ENCODE measurements at regions not wholly inside any gene's neighbourhood (a gene's known extent, or its start where the extent isn't known, plus 50 kb on each side); places are given as distances from the start of the nearest gene placed in this dataset.
"Not testable (repeated sequence)": the region's sequence is repeated elsewhere in the genome, so short reads cannot be mapped to it uniquely, and the experiment has no call there.

DNA sequence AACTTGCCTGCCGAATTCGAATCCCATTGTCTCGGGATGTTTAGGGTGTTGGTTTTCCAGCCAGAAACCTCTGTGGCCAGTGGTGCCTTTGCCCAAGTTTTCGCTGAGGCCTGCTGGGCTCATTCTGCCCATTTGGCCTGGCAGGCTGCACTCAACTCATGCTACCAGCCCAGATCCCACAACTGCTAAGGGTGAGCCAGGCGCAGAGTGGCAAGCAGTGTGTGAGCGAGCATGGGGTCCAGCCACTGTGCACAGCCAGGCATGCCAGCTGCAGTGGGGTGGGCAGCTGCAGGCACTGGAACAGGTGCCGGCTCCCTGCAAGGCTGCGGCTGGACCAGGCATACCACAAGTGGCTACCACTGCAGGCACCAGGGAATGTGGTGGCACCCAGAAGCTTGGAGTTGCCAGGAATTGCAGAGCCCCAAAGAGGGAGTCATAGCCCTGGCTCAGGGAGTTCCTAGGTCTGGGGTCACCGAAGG lies 151.4 kb upstream of the P2RY1 start:
- no peak overlapping the region for H3K4me3 ChIP-seq (replicated peaks; ENCODE audit: low read depth, low read length)
- TF ChIP-seq, protein P1, sequence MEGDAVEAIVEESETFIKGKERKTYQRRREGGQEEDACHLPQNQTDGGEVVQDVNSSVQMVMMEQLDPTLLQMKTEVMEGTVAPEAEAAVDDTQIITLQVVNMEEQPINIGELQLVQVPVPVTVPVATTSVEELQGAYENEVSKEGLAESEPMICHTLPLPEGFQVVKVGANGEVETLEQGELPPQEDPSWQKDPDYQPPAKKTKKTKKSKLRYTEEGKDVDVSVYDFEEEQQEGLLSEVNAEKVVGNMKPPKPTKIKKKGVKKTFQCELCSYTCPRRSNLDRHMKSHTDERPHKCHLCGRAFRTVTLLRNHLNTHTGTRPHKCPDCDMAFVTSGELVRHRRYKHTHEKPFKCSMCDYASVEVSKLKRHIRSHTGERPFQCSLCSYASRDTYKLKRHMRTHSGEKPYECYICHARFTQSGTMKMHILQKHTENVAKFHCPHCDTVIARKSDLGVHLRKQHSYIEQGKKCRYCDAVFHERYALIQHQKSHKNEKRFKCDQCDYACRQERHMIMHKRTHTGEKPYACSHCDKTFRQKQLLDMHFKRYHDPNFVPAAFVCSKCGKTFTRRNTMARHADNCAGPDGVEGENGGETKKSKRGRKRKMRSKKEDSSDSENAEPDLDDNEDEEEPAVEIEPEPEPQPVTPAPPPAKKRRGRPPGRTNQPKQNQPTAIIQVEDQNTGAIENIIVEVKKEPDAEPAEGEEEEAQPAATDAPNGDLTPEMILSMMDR (IDR thresholded peaks at IDR 0.05; ENCODE audit: low read length, missing control alignments), result no peak

DNA sequence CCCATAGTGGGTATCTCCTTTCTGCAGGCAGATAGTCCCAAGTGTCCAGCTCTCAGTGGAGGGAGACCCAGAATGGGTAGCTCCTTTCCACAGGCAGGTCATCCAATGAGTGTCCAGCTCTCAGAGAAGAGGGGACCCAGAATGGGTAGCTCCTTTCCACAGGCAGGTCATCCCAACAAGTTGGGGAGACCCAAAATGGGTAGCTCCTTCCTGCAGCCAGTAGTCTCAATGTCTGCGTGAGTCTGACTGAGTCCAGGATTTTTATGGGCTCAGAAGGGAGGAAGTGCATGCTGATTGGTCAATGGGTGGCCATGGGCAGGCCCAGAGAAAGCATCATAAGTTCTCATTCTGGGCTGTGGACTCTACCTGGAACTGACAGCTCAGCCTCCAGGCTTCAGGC lies 150.7 kb upstream of the P2RY1 start:
- no peak overlapping the region for H3K4me3 ChIP-seq (replicated peaks; ENCODE audit: low read depth, low read length)
- DNase-seq (ENCODE audit: low read depth), result no peak
- TF ChIP-seq, protein P1 (IDR thresholded peaks at IDR 0.05; ENCODE audit: low read length, missing control alignments), result no peak

More for the DNA sequence above, 151.4 kb upstream of the P2RY1 start:
- no peak for DNase-seq (ENCODE audit: low read depth)

DNA sequence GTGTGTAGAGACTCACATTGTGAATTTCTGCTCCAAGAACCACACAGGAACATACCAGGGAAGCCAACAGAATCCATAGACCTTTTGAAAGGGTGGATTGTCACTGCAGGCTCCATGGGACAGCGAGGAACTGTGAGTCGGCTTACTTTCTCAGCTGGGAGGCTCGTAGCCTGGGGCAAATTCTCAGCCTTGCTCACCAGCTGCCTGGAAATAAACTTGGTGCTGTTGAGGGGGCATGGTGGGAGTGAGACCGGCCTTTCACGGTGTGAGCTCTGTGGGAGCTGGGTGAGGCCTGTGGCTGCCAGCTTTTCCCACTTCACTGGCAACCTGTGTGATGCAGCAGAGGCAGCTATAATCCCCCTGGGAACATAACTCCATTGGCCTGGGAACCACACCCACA lies 146.6 kb upstream of the P2RY1 start:
- TF ChIP-seq, protein P1 (IDR thresholded peaks at IDR 0.05; ENCODE audit: low read length, missing control alignments), result no peak
- DNase-seq (ENCODE audit: low read depth), result no peak
- no peak overlapping the region for H3K4me3 ChIP-seq (replicated peaks; ENCODE audit: low read depth, low read length)

DNA sequence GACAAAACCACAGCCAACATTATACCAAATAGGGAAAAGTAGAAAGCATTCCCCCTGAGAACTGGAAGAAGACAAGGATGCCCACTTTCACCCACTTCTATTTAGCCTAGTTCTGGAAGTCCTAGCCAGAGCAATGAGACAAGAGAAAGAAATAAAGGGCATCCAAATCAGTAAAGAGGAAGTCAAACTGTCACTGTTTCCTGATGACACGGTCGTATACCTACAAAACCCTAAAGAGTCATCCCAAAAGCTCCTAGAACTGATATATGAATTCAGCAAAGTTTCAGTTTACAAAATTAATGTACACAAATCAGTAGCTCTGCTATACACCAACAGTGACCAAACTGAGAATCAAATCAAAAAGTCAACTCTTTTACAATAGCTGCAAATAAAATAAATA lies 142.6 kb upstream of the P2RY1 start:
- H3K4me3 ChIP-seq (replicated peaks; ENCODE audit: low read depth, low read length); DNase-seq (ENCODE audit: low read depth): not testable (repeated sequence)

DNA sequence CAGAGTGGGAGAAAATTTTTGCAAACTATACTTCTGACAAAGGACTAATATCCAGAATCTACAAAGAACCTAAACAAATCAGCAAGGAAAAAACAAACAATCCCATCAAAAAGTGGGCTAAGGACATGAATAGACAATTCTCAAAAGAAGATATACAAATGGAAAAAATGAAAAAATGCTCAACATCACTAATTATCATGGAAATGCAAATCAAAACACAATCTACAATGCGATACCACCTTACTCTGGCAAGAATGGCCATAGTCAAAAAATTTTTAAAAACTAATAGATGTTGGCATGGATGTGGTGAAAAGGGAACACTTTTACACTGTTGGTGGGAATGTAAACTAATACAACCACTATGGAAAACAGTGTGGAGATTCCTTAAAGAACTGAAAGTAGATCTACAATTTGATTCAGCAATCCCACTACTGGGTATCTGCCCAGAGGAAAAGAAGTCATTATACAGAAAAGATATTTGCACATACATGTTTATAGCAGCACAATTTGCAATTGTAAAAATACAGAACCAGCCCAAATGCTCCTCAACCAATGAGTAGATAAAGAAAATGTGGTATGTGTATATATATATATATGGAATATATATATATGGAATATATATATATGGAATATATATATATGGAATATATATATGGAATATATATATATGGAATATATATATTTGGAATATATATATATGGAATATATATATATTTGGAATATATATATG lies 141.2 kb upstream of the P2RY1 start:
- not testable (repeated sequence) for H3K4me3 ChIP-seq (replicated peaks; ENCODE audit: low read depth, low read length); DNase-seq (ENCODE audit: low read depth)

DNA sequence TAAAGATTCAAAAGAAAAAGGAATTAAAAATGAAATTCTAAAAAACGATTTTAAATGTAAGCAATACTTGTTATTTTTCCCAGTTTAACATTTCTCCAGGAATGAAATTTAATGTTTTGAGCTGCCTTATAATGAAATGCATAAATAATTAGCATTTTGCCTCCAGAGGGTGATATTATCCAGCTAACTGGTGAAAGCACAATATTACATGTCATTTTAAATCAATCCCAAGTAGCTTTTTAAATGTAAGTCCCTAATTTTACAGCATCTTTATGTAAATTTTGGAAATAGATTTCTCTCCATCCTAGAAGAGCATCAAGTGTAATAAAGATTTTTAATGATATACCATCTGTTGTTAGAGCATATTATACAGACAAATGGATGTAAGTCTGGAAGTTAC lies 139.1 kb upstream of the P2RY1 start:
- no peak for DNase-seq (ENCODE audit: low read depth)
- H3K4me3 ChIP-seq (replicated peaks; ENCODE audit: low read depth, low read length), result no peak overlapping the region
- TF ChIP-seq, protein P1 (IDR thresholded peaks at IDR 0.05; ENCODE audit: low read length, missing control alignments), result no peak

DNA sequence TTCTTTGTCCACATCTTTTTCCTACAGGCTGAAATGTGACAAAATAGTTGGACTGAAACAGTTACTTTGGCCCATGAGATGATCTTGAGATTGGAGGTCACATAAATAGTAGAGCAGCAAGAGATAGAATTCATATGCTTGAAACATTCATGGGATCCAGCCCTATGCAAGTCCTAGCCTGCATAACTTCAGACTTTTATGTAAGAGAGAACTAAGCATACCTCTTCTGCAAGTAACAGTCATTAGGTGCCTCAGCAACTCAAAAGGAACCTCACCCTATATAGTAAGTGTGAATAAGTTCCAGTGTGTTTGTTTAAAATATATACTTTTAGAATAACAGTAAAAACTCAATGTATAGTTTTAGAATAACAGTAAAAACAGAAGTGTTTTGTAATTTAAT lies 138.0 kb upstream of the P2RY1 start:
- TF ChIP-seq, protein P1 (IDR thresholded peaks at IDR 0.05; ENCODE audit: low read length, missing control alignments), result no peak
- DNase-seq (ENCODE audit: low read depth), result no peak
- no peak overlapping the region for H3K4me3 ChIP-seq (replicated peaks; ENCODE audit: low read depth, low read length)

DNA sequence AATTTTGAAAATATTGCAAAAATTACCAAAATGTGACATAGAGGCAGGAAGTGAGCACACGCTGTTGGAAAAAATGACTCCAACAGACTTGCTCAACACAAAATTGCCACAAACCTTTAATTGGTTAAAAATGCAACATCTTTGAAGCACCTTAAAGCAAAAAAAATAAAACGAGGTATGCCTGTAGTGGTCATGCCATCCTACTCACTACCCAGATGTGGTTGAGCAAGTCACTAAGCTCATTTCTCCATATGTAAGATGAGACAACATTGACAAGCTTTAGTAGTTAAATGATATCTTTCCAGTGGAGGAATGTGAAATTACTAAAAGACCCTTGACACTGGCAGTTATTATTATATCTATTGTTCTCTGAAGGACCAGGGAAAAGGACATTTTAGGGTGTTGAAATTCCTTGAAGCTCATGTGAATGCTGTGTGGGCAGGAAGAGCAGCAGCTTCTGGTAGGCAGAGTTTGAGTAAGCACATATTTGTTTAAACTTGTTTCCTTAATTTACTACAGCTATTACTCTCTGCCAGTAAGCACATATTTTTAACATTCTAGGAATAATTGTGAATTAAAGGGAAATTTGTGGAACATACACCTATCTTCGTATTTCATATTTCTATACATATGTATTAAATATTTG lies 131.6 kb upstream of the P2RY1 start:
- peak; percentile 3 for DNase-seq (ENCODE audit: low read depth)
- H3K4me3 ChIP-seq (replicated peaks; ENCODE audit: low read depth, low read length), result no peak overlapping the region
- TF ChIP-seq, protein P1 (IDR thresholded peaks at IDR 0.05; ENCODE audit: low read length, missing control alignments), result no peak

Measured in fibroblast of pulmonary artery (primary cell).